ENCODE measurements at regions not wholly inside any gene's neighbourhood (a gene's known extent, or its start where the extent isn't known, plus 50 kb on each side); places are given as distances from the start of the nearest gene placed in this dataset.

GRCh38 chr13:104196611-104197010 lies 1130.4 kb upstream of the SLC10A2 start:
- no peak for TF ChIP-seq CTCF (IDR thresholded peaks at IDR 0.05; ENCODE audit: low read depth, low read length, poor library complexity, severe bottlenecking)
- no peak for TF ChIP-seq EZH2phosphoT487 (IDR thresholded peaks at IDR 0.05; ENCODE audit: borderline replicate concordance, low read length)
